GM12865 (cell line): ENCODE measurements at regions not wholly inside any gene's neighbourhood (a gene's known extent, or its start where the extent isn't known, plus 50 kb on each side); places are given as distances from the start of the nearest gene placed in this dataset.

Experiments
- DNase-seq: peaks from one replicate; pipeline ENCODE4 v3.0.0; 2010; ENCODE audit warnings: low read depth
- H3K4me3 ChIP-seq: 2 replicates; pipeline ENCODE4 v1.5.1; 2011; ENCODE audit warnings: mild to moderate bottlenecking, low read depth, low read length, control low read depth
- TF ChIP-seq, protein P1 (sequence below): IDR thresholded peaks from 2 replicates; pipeline ENCODE4 v1.5.1; 2011; ENCODE audit warnings: low read length, control low read depth, low read depth, inconsistent platforms; ENCODE audit not compliant: insufficient read depth; ENCODE audit errors: missing control alignments

DNA sequence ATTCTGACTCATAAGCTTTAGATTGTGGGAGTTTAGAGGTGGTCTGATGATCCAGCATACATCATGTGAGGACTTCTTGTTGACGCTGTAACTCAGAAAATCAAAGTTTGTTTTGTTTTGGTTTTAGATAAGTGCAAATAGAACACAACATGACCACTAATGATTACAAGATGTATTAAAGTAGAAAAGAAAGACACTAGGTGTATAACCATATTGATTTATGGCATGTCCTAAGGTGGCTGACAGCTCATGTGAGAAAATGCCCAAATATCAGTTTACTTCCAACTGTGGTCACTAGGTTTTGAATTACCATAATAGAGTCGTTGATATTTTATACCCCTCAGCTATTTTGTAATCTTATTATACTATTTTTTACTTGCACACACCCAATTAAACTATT is 1131.4 kb upstream of the PHF14 start:
- no peak for DNase-seq
- TF ChIP-seq, protein P1, sequence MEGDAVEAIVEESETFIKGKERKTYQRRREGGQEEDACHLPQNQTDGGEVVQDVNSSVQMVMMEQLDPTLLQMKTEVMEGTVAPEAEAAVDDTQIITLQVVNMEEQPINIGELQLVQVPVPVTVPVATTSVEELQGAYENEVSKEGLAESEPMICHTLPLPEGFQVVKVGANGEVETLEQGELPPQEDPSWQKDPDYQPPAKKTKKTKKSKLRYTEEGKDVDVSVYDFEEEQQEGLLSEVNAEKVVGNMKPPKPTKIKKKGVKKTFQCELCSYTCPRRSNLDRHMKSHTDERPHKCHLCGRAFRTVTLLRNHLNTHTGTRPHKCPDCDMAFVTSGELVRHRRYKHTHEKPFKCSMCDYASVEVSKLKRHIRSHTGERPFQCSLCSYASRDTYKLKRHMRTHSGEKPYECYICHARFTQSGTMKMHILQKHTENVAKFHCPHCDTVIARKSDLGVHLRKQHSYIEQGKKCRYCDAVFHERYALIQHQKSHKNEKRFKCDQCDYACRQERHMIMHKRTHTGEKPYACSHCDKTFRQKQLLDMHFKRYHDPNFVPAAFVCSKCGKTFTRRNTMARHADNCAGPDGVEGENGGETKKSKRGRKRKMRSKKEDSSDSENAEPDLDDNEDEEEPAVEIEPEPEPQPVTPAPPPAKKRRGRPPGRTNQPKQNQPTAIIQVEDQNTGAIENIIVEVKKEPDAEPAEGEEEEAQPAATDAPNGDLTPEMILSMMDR, result no peak
- H3K4me3 ChIP-seq, result no peak overlapping the region

DNA sequence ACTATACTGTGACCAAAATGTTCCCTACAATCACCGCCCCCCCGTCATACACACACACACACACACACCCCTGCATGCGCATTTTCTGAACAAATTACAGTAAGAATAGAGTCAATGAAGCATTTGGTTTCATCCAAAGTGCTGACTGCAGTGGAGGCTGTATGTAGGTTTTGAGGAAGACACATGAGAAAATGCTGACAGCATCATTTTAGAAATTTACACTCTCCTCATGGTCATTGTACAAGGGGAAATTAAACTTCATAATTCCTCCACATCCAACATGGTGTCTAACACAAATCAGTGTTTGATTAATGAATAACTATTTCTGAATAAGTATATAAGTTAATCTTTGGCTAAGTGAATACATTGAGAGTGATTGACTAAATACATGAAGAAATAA is 1126.8 kb upstream of the PHF14 start:
- no peak overlapping the region for H3K4me3 ChIP-seq
- no peak for DNase-seq
- TF ChIP-seq, protein P1, result no peak

GRCh38 chr7:9854605-9855004 is 1119.1 kb upstream of the PHF14 start:
- no peak overlapping the region for H3K4me3 ChIP-seq
- TF ChIP-seq, protein P1, result no peak
- DNase-seq, result no peak

GRCh38 chr7:9856668-9857067 is 1117.0 kb upstream of the PHF14 start:
- no peak for DNase-seq
- no peak overlapping the region for H3K4me3 ChIP-seq
- TF ChIP-seq, protein P1, result no peak

DNA sequence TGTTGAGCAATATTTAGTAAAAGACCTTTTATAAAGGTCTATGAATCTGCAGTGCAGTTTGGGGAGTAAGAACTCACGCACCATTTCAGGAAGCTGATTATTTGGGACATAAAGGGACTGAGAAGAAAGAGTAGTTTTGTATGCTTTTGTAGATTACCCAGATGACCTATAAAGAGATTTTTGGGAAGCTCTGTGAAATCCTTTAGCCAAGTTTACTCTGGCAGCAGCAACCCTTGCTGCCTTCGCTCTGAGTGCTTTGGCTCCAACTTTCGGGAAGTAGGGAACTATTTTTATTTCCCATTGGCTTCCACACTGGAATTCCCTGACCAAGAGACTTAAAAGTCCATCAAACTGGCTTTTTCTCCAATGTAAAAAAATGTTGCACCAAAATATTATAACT is 1110.1 kb upstream of the PHF14 start:
- no peak for DNase-seq
- TF ChIP-seq, protein P1, result no peak
- H3K4me3 ChIP-seq, result no peak overlapping the region

DNA sequence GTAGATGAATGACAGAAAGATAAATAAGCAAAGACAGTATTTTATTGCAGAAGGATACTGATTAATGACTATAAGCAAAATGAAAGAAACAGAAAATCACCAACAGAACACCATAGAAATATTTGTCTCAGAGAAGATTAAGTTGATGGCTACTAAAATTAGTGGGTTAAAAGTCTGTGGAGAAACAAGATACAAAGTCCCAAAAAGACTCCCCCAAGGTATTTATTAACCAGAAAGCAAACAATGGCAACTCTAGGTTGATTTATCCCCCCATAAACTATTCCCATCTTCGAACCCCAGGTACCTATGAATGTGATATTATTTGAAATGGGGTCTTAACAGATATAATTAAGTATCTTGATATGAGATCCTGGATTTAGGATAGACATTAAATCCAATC is 1104.5 kb upstream of the PHF14 start:
- H3K4me3 ChIP-seq, result no peak overlapping the region

GRCh38 chr7:9869566-9869965 is 1104.1 kb upstream of the PHF14 start:
- TF ChIP-seq, protein P1, result no peak
- H3K4me3 ChIP-seq, result no peak overlapping the region
- no peak for DNase-seq

More for the DNA sequence above, 1104.5 kb upstream of the PHF14 start:
- TF ChIP-seq, protein P1, result no peak
- no peak for DNase-seq
